T-cell (primary cell): ENCODE measurements at regions not wholly inside any gene's neighbourhood (a gene's known extent, or its start where the extent isn't known, plus 50 kb on each side); places are given as distances from the start of the nearest gene placed in this dataset.
"Not testable (repeated sequence)": the region's sequence is repeated elsewhere in the genome, so short reads cannot be mapped to it uniquely, and the experiment has no call there.

Experiments used
- ATAC-seq, 4 experiments: fragments of 200-7000 bp in 3 of 4; fragments of 150-1000 bp in 1 of 4; cut with Tn5 transposase; replicated peaks in 1 of 4; 1 replicate in 3 of 4; 2 replicates in 1 of 4; pipeline ENCODE4 v1.10.0; 2021; ENCODE audit warnings: moderate library complexity in 3 of 4, mild to moderate bottlenecking in 2 of 4, moderate number of reproducible peaks in 1 of 4
- CTCF ChIA-PET, 2 donors: fragments of 300-600 bp; sonication (Branson Sonifier 250); formaldehyde crosslinking; loops; one replicate each; lab custom pipeline; 2022; ENCODE audit warnings: antibody characterized with exemption in 2 of 2; lab: Charles Lee
- POLR2A ChIA-PET, 2 donors: fragments of 300-600 bp; sonication (Branson Sonifier 250); formaldehyde crosslinking; loops; one replicate each; lab custom pipeline; 2022; ENCODE audit warnings: antibody characterized with exemption in 2 of 2; lab: Charles Lee
- DNase-seq, 35 experiments: peaks; one replicate each; pipeline versions ENCODE4 v3.0.0 to v3.0.0-alpha.2; 2013 to 2023
- H3K27ac ChIP-seq: one replicate; pipeline ENCODE4 v1.5.1; 2013; ENCODE audit warnings: low read length
- H3K27me3 ChIP-seq, 2 experiments: replicated peaks in 1 of 2; 1 replicate in 1 of 2; 2 replicates in 1 of 2; pipeline versions ENCODE4 v1.6.1 to v1.7.0; 2013; ENCODE audit warnings: low read length in 1 of 2, mixed read lengths in 1 of 2; ENCODE audit not compliant: control insufficient read depth in 2 of 2, insufficient read depth in 2 of 2; ENCODE audit errors: extremely low read depth in 1 of 2
- H3K36me3 ChIP-seq, 2 donors: 1 replicate in 1 of 2; 2 replicates in 1 of 2; pipeline versions ENCODE4 v1.6.1 to v1.7.0; 2013; ENCODE audit warnings: low read length in 1 of 2; ENCODE audit not compliant: control insufficient read depth in 2 of 2, insufficient read depth in 1 of 2; ENCODE audit errors: extremely low read depth in 1 of 2
- H3K4me1 ChIP-seq, 2 experiments: 1 replicate in 1 of 2; 2 replicates in 1 of 2; pipeline versions ENCODE4 v1.6.1 to v1.7.0; 2013; ENCODE audit warnings: low read length in 2 of 2, mixed read lengths in 1 of 2; ENCODE audit not compliant: insufficient read depth in 2 of 2, control insufficient read depth in 1 of 2; ENCODE audit errors: extremely low read depth in 1 of 2
- H3K4me3 ChIP-seq, 2 donors: 1 replicate in 1 of 2; 2 replicates in 1 of 2; pipeline versions ENCODE4 v1.5.1 to v1.7.0; 2013; ENCODE audit warnings: mild to moderate bottlenecking in 2 of 2, low read length in 1 of 2, moderate library complexity in 1 of 2; ENCODE audit not compliant: control insufficient read depth in 1 of 2; ENCODE audit errors: extremely low read depth in 1 of 2
- H3K9me3 ChIP-seq: 2 replicates; pipeline ENCODE4 v1.7.0; 2013
- H3K27ac Mint-ChIP-seq, 2 donors: one replicate each; pipeline ENCODE4 v1.8.0; 2020 to 2021; ENCODE audit warnings: mild to moderate bottlenecking in 2 of 2, mixed read lengths in 2 of 2
- H3K27me3 Mint-ChIP-seq, 2 donors: one replicate each; pipeline ENCODE4 v1.8.0; 2021 to 2022; ENCODE audit warnings: mixed read lengths in 2 of 2
- H3K36me3 Mint-ChIP-seq: one replicate; pipeline ENCODE4 v1.8.0; 2021; ENCODE audit warnings: mixed read lengths
- H3K4me1 Mint-ChIP-seq, 3 donors: one replicate each; pipeline ENCODE4 v1.8.0; 2020 to 2022; ENCODE audit warnings: mixed read lengths in 3 of 3, mild to moderate bottlenecking in 1 of 3
- H3K4me3 Mint-ChIP-seq, 3 donors: one replicate each; pipeline ENCODE4 v1.8.0; 2020 to 2022; ENCODE audit warnings: mild to moderate bottlenecking in 3 of 3, mixed read lengths in 3 of 3, moderate library complexity in 3 of 3
- H3K9me3 Mint-ChIP-seq, 3 donors: one replicate each; pipeline ENCODE4 v1.8.0; 2020 to 2022; ENCODE audit warnings: mixed read lengths in 3 of 3
- WGBS: methylation state at CpG from one replicate; pipeline ENCODE4 v1.1.5; 2013; ENCODE audit warnings: missing lambda C conversion rate; ENCODE audit not compliant: insufficient coverage; 5-methylcytosine and 5-hydroxymethylcytosine counted together

DNA sequence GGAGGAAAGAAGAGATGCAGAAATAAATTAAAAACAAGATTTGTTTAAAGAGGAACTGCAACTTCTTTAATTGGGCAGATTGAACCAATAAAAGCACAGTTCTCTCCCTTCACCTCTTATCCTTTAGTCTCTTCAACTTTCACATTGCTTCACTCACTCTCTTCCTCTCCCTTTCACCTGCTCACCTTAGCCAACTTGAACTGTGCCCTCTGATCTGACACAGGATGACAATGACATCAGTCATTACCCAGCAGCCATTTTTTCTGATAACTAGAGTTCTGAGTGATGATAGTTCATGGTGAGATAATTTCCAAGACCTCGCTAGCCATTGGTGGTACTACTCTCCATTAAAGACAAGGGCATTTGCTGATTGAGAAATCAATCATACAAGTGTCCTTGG lies 134.9 kb upstream of the NBPF26 start:
- H3K27ac Mint-ChIP-seq, H3K9me3 Mint-ChIP-seq, H3K4me1 ChIP-seq, POLR2A ChIA-PET, CTCF ChIA-PET, H3K27ac ChIP-seq, H3K4me1 Mint-ChIP-seq, H3K27me3 ChIP-seq, H3K9me3 ChIP-seq, H3K4me3 ChIP-seq, DNase-seq, H3K4me3 Mint-ChIP-seq, H3K36me3 ChIP-seq, H3K27me3 Mint-ChIP-seq, H3K36me3 Mint-ChIP-seq: not testable (repeated sequence)
- ATAC-seq, result peak in 1 of 4 experiments; percentile 47
- no CpG with 5 or more reads among the region's 1 CpG for WGBS

DNA sequence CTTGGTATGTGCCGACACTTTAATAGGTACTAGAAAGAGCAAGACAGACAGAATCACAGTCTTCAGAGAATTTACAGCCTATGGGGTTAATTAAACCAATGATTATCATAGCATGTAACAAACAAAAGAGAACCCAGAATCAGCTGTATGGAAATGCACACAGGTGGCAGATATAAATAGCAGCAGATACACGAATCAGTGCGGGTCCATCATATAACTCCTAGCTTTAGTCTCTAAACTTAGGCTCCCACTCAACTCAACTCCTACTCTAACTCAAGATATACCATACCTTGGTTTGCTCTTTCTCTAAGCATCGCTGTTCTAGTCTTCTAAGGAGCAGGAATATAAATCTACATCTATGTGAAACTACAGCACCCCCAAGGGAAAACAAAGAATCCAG lies 132.0 kb upstream of the NBPF26 start:
- DNase-seq, H3K4me3 ChIP-seq, H3K27me3 ChIP-seq, H3K27me3 Mint-ChIP-seq, H3K27ac Mint-ChIP-seq, H3K4me3 Mint-ChIP-seq, ATAC-seq, H3K27ac ChIP-seq, H3K4me1 ChIP-seq, H3K36me3 ChIP-seq, H3K4me1 Mint-ChIP-seq, POLR2A ChIA-PET, H3K36me3 Mint-ChIP-seq, CTCF ChIA-PET, H3K9me3 Mint-ChIP-seq, H3K9me3 ChIP-seq: not testable (repeated sequence)
- WGBS, result no CpG with 5 or more reads among the region's 4 CpGs

DNA sequence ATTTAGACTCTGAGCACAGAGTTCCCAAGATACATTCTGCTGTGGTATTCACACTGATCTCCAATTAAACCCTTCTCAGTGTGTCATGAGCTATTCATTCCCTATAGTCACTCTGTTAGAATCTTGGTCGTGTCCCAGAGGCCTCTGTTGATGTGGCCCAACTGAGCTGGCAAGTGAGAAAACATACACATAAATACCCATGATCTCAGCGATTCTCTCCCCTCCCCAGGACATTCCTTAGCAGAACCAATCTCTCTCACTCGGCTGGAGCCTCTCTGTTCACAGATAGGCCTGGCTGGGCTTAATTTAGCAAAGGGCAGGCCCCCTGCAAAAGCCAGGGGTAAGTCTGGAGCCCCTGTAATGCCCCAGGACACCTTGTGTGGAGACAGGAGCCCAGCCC lies 130.8 kb upstream of the NBPF26 start:
- H3K36me3 Mint-ChIP-seq, H3K4me1 Mint-ChIP-seq, H3K9me3 Mint-ChIP-seq, H3K4me1 ChIP-seq, H3K27ac ChIP-seq, H3K9me3 ChIP-seq, H3K4me3 ChIP-seq, ATAC-seq, POLR2A ChIA-PET, H3K27ac Mint-ChIP-seq, H3K27me3 ChIP-seq, H3K4me3 Mint-ChIP-seq, DNase-seq, CTCF ChIA-PET, H3K36me3 ChIP-seq, H3K27me3 Mint-ChIP-seq: not testable (repeated sequence)
- WGBS, result no CpG with 5 or more reads among the region's 3 CpGs

DNA sequence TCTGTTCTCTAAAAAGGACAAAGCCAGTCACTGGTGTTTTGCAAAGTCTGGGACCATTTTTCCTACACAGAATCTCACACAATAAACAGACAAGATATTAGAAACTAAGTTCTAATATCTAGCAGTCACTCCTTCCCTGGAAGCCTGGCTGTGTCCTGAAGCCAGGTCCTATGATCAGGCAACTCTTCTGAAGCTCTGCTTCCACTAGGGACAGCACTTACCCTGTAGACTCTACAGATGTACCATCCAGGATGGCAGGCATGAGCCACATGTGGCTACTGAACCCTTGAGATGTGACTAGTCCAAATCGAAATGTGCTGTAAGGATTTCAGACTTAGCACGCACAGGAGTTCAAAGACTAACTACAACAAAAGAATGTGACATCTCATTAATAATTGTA lies 130.1 kb upstream of the NBPF26 start:
- H3K27ac Mint-ChIP-seq, H3K4me3 ChIP-seq, DNase-seq, ATAC-seq, H3K36me3 ChIP-seq, POLR2A ChIA-PET, H3K36me3 Mint-ChIP-seq, H3K4me1 Mint-ChIP-seq, H3K9me3 ChIP-seq, H3K27ac ChIP-seq, H3K4me3 Mint-ChIP-seq, H3K27me3 Mint-ChIP-seq, H3K9me3 Mint-ChIP-seq, H3K4me1 ChIP-seq, CTCF ChIA-PET, H3K27me3 ChIP-seq: not testable (repeated sequence)
- no CpG with 5 or more reads among the region's 2 CpGs for WGBS

DNA sequence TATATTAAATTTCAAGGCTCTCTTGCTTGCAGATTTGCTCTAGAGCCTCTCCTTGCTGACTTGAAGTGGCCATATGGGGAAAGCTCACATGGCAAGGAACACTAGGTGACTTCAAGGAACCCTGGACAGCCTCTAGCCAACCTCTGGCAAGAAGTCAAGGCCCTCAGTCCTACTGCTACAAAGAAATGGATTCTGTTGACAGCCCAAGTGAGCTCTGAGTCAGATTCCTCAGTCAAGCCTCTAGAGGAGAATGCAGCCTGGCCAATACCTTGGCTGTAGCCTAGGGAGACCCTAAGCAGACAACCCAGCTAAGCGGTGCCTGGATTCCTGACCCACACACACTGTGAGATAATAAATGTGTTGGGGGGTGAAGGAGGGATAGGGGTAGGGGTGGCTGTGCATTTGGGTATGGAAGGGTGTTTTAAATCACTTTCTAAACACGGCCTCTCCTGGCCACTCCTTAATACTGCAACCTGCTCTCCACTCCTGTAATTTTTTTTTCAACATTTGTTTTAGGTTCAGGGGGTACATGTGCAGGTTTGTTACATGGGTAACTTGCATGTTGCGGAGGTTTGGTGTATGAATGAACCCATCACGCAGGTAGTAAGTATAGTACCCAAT lies 125.3 kb upstream of the NBPF26 start:
- H3K36me3 ChIP-seq, H3K4me3 ChIP-seq, DNase-seq, H3K36me3 Mint-ChIP-seq, H3K27ac Mint-ChIP-seq, H3K27me3 Mint-ChIP-seq, H3K4me3 Mint-ChIP-seq, H3K27ac ChIP-seq, POLR2A ChIA-PET, H3K9me3 ChIP-seq, H3K4me1 ChIP-seq, CTCF ChIA-PET, H3K9me3 Mint-ChIP-seq, H3K27me3 ChIP-seq, ATAC-seq, H3K4me1 Mint-ChIP-seq: not testable (repeated sequence)
- no CpG with 5 or more reads among the region's 4 CpGs for WGBS

DNA sequence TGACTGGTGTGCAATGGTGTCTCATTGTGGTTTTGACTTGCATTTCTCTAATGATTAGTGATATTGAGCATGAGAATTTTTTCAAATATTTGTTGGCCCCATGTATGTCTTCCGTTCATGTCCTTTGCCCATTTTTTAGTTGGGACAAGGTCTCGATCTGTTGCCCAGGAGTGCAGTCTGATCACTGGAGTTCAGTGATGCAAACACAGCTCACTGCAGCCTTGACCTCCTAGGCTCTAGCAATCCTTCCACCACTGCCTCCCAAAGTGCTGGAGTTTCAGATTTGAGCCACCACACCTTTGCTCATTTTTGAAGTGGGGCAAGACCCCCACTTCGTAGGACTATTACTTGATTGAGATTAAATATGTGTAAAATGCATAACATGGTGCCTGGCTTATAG lies 124.2 kb upstream of the NBPF26 start:
- CTCF ChIA-PET, DNase-seq, H3K4me3 Mint-ChIP-seq, H3K36me3 ChIP-seq, H3K4me1 ChIP-seq, H3K4me1 Mint-ChIP-seq, H3K9me3 ChIP-seq, H3K27me3 ChIP-seq, H3K27ac ChIP-seq, POLR2A ChIA-PET, H3K36me3 Mint-ChIP-seq, H3K27ac Mint-ChIP-seq, H3K9me3 Mint-ChIP-seq, ATAC-seq, H3K4me3 ChIP-seq, H3K27me3 Mint-ChIP-seq: not testable (repeated sequence)
- WGBS, result no CpG with 5 or more reads among the region's 3 CpGs

DNA sequence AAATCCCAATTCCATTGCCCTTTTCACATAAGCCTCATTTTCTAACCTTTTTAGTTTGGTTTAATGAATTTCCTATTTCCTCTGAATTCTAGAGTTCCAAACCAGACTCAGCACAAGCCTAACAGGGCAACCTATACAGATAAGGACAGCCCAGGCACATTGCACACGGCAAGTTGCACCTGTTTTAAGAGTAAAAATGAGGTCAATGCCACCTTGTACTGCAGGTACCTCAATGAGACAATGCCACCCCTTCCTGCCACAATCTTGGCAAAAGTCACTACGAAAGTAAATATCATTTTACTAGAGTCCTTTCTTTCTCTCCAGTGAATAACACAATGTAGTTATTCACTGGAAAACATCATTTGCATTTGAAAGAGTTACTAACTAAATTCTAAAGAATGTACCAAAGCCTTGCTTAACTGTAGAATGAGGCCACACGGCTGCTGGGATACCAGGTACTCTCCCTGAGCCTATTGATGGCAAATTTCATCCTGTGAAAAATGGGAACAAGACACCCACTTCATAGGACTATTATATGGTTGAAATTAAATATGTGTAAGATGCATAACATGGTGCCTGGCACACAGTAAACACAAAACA lies 123.2 kb upstream of the NBPF26 start:
- CTCF ChIA-PET, H3K36me3 ChIP-seq, H3K4me1 Mint-ChIP-seq, H3K9me3 ChIP-seq, H3K27me3 ChIP-seq, H3K36me3 Mint-ChIP-seq, POLR2A ChIA-PET, DNase-seq, H3K4me3 Mint-ChIP-seq, ATAC-seq, H3K4me3 ChIP-seq, H3K27me3 Mint-ChIP-seq, H3K9me3 Mint-ChIP-seq, H3K27ac ChIP-seq, H3K27ac Mint-ChIP-seq, H3K4me1 ChIP-seq: not testable (repeated sequence)
- WGBS, result no CpG with 5 or more reads among the region's 3 CpGs
